ENCODE measurements at regions not wholly inside any gene's neighbourhood (a gene's known extent, or its start where the extent isn't known, plus 50 kb on each side); places are given as distances from the start of the nearest gene placed in this dataset.

DNA sequence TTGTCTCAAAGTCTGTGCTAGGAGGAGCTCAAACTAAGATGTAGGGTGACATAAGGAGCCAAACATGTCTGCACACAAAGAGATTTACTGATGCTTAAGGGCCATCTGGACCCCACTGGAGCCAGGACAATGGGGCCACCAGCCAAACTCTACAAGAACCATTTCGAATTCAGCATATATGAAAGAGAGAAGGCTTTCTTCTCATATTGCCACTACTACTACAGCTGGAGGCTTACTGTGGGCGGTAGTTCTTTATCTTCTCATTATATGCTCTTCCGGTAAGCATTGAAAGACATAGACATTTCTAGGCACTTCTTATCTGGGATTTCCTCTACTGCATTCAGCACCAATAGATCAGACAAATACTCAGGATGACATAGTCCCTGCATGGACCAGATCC, 404.4 kb upstream of the PROK2 start:
- Histone ChIP-seq H3K27me3 (replicated peaks; ENCODE audit: insufficient read depth, low read depth, low read length, poor library complexity) (no peaks in the 10 kb centered on the region), H3K4me3 (ENCODE audit: low read depth, low read length, poor library complexity, severe bottlenecking) (no peak overlapping the region), H3K9me3 (ENCODE audit: low read depth, low read length, poor library complexity, severe bottlenecking) (no peaks in the 10 kb centered on the region), H3K27ac (ENCODE audit: low read depth, low read length, poor library complexity, severe bottlenecking) (no peak overlapping the region), H3K4me1 (ENCODE audit: insufficient read depth, low read length, poor library complexity, severe bottlenecking) (peaks cover 5% of the 10 kb centered on the region), H3K36me3 (ENCODE audit: insufficient read depth, low read length, poor library complexity, severe bottlenecking) (no peaks in the 10 kb centered on the region)
- intact Hi-C loops (cut with micrococcal nuclease; ENCODE audit: unreplicated experiment): no loop called here
- ChIA-PET CTCF (no interaction called here), POLR2A (ENCODE audit: low non-redundant PET) (no interaction called here)
- peak; percentile 44 for DNase-seq (ENCODE audit: low spot score)
- TF ChIP-seq, protein P1, sequence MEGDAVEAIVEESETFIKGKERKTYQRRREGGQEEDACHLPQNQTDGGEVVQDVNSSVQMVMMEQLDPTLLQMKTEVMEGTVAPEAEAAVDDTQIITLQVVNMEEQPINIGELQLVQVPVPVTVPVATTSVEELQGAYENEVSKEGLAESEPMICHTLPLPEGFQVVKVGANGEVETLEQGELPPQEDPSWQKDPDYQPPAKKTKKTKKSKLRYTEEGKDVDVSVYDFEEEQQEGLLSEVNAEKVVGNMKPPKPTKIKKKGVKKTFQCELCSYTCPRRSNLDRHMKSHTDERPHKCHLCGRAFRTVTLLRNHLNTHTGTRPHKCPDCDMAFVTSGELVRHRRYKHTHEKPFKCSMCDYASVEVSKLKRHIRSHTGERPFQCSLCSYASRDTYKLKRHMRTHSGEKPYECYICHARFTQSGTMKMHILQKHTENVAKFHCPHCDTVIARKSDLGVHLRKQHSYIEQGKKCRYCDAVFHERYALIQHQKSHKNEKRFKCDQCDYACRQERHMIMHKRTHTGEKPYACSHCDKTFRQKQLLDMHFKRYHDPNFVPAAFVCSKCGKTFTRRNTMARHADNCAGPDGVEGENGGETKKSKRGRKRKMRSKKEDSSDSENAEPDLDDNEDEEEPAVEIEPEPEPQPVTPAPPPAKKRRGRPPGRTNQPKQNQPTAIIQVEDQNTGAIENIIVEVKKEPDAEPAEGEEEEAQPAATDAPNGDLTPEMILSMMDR (conservative IDR thresholded peaks at IDR 0.05; ENCODE audit: low read depth, low read length): no peak
- TF ChIP-seq EZH2 (IDR thresholded peaks at IDR 0.05; ENCODE audit: borderline replicate concordance, low read depth, low read length, poor library complexity, severe bottlenecking): no peak
- no TSS peak for BruUV-seq (replicated peaks)

DNA sequence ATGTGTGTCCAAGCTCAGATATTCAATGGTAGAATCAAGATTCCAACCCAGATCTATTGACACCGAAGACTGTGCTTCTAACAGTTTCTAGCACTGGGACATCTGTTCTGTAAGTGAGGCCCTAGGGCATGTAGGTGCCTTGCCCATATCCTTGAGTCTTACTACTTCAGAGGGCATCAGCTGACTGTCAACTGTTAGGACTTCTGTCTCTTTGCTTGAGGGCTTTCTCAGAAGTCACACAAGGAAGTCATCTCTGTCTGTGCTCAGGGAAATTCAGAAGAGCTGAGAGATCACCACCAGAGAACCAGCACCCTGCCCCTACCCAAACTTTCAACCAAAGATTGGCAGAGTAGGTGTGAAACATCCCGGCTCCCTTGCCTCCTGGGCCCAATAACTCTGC, 403.6 kb upstream of the PROK2 start:
- no peak overlapping the region for H3K27ac ChIP-seq (ENCODE audit: low read depth, low read length, poor library complexity, severe bottlenecking)
- H3K9me3 ChIP-seq (ENCODE audit: low read depth, low read length, poor library complexity, severe bottlenecking): no peaks in the 10 kb centered on the region
- H3K4me3 ChIP-seq (ENCODE audit: low read depth, low read length, poor library complexity, severe bottlenecking): no peak overlapping the region
- ChIA-PET CTCF (no interaction called here), POLR2A (ENCODE audit: low non-redundant PET) (no interaction called here)
- DNase-seq (ENCODE audit: low spot score): no peak
- no peak for TF ChIP-seq EZH2 (IDR thresholded peaks at IDR 0.05; ENCODE audit: borderline replicate concordance, low read depth, low read length, poor library complexity, severe bottlenecking)
- TF ChIP-seq, protein P1 (conservative IDR thresholded peaks at IDR 0.05; ENCODE audit: low read depth, low read length): no peak
- no peaks in the 10 kb centered on the region for H3K4me1 ChIP-seq (ENCODE audit: insufficient read depth, low read length, poor library complexity, severe bottlenecking)
- no TSS peak for BruUV-seq (replicated peaks)
- intact Hi-C loops (cut with micrococcal nuclease; ENCODE audit: unreplicated experiment): no loop called here
- H3K36me3 ChIP-seq (ENCODE audit: insufficient read depth, low read length, poor library complexity, severe bottlenecking): no peaks in the 10 kb centered on the region
- no peaks in the 10 kb centered on the region for H3K27me3 ChIP-seq (replicated peaks; ENCODE audit: insufficient read depth, low read depth, low read length, poor library complexity)

DNA sequence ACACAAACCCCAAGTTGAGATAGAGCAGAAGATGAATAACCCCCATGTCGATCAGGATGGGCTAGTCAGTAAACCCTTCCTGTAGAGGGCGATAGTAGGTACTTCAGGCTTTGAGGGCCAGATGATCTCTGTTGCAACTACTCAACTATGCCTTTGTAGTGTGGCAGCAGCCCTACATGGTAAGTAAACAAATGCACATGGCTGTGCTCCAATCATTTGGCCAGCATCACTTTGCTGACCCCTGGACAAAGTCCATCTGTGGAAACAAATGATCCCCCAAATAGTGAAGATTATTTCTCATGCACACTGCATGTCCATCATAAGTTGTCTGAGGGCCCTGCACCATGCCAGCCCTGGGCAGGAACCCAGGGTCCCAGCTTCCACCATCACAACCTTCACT, 402.2 kb upstream of the PROK2 start:
- ChIA-PET CTCF (no interaction called here), POLR2A (ENCODE audit: low non-redundant PET) (no interaction called here)
- intact Hi-C loops (cut with micrococcal nuclease; ENCODE audit: unreplicated experiment): no loop called here

More for the DNA sequence above, 402.2 kb upstream of the PROK2 start:
- Histone ChIP-seq H3K27me3 (replicated peaks; ENCODE audit: insufficient read depth, low read depth, low read length, poor library complexity) (no peaks in the 10 kb centered on the region), H3K36me3 (ENCODE audit: insufficient read depth, low read length, poor library complexity, severe bottlenecking) (no peaks in the 10 kb centered on the region), H3K4me3 (ENCODE audit: low read depth, low read length, poor library complexity, severe bottlenecking) (no peak overlapping the region), H3K27ac (ENCODE audit: low read depth, low read length, poor library complexity, severe bottlenecking) (no peak overlapping the region), H3K9me3 (ENCODE audit: low read depth, low read length, poor library complexity, severe bottlenecking) (no peaks in the 10 kb centered on the region), H3K4me1 (ENCODE audit: insufficient read depth, low read length, poor library complexity, severe bottlenecking) (no peaks in the 10 kb centered on the region)
- TF ChIP-seq, protein P1 (conservative IDR thresholded peaks at IDR 0.05; ENCODE audit: low read depth, low read length): no peak
- TF ChIP-seq EZH2 (IDR thresholded peaks at IDR 0.05; ENCODE audit: borderline replicate concordance, low read depth, low read length, poor library complexity, severe bottlenecking): no peak
- no peak for DNase-seq (ENCODE audit: low spot score)
- BruUV-seq (replicated peaks): no TSS peak
